ENCODE measurements at regions not wholly inside any gene's neighbourhood (a gene's known extent, or its start where the extent isn't known, plus 50 kb on each side); places are given as distances from the start of the nearest gene placed in this dataset.

DNA sequence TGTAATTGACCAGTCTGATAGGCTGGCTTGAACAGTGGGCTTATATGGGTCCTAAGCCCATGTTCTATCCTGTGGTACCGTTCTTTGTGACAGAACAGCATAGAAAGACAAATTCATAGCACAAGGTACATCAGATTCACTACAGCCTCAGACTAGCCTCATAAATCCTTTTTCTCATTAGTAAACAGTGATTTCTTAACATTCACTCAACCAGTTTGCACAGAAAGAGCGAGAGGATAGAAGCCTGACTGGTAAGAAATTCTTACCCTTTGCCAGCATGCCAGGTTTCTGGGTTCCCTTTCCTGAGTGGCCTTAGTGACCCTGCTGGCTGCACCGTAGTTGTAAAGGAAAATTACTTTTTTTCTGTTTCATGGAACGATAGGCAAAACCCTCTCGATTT lies 412.1 kb downstream of the SH2D4B start:
- TF ChIP-seq POLR2A (IDR thresholded peaks at IDR 0.05): no peak
- TF ChIP-seq CTCF (IDR thresholded peaks at IDR 0.05): no peak
- no peak for TF ChIP-seq POLR2AphosphoS5 (IDR thresholded peaks at IDR 0.05)

All from breast epithelium (tissue), 3 donors.